HuH-7 (cell line): ENCODE measurements at regions not wholly inside any gene's neighbourhood (a gene's known extent, or its start where the extent isn't known, plus 50 kb on each side); places are given as distances from the start of the nearest gene placed in this dataset.
"Not testable (repeated sequence)": the region's sequence is repeated elsewhere in the genome, so short reads cannot be mapped to it uniquely, and the experiment has no call there.

Experiments used
- DNase-seq: peaks from one replicate; pipeline ENCODE4 v3.0.0; 2011; ENCODE audit warnings: low spot score

- DNase-seq, result no peak
Measured at GRCh38 chr18:38572554-38573111, 1007.0 kb upstream of the CELF4 start.

GRCh38 chr18:38571651-38572050, 1006.1 kb upstream of the CELF4 start:
- DNase-seq, result no peak

- DNase-seq, result no peak
Measured at GRCh38 chr18:38565513-38565912, 999.9 kb upstream of the CELF4 start.

GRCh38 chr18:38563396-38563980, 997.9 kb upstream of the CELF4 start:
- DNase-seq, result no peak

GRCh38 chr18:38557006-38557405, 991.4 kb upstream of the CELF4 start:
- no peak for DNase-seq

GRCh38 chr18:38552732-38553321, 987.2 kb upstream of the CELF4 start:
- DNase-seq, result no peak

GRCh38 chr18:38551881-38552280, 986.3 kb upstream of the CELF4 start:
- DNase-seq, result no peak

- DNase-seq, result peak; percentile 17
Measured at GRCh38 chr18:38545071-38545470, 979.5 kb upstream of the CELF4 start.

GRCh38 chr18:38539856-38540255, 974.3 kb upstream of the CELF4 start:
- DNase-seq, result no peak

- DNase-seq, result no peak
Measured at GRCh38 chr18:38539371-38539770, 973.8 kb upstream of the CELF4 start.

GRCh38 chr18:38534073-38534472, 968.5 kb upstream of the CELF4 start:
- DNase-seq, result no peak

GRCh38 chr18:38526922-38527321, 961.3 kb upstream of the CELF4 start:
- no peak for DNase-seq

- no peak for DNase-seq
Measured at GRCh38 chr18:38525039-38525438, 959.4 kb upstream of the CELF4 start.

GRCh38 chr18:38520786-38521185, 955.2 kb upstream of the CELF4 start:
- DNase-seq, result no peak

- DNase-seq, result no peak
Measured at GRCh38 chr18:38502539-38502938, 936.9 kb upstream of the CELF4 start.

GRCh38 chr18:38497266-38497665, 931.7 kb upstream of the CELF4 start:
- no peak for DNase-seq

- no peak for DNase-seq
Measured at GRCh38 chr18:38496222-38496793, 930.7 kb upstream of the CELF4 start.

- DNase-seq, result no peak
Measured at GRCh38 chr18:38494065-38494464, 928.5 kb upstream of the CELF4 start.

- no peak for DNase-seq
Measured at GRCh38 chr18:38491195-38491594, 925.6 kb upstream of the CELF4 start.

- not testable (repeated sequence) for DNase-seq
Measured at GRCh38 chr18:38489721-38490120, 924.1 kb upstream of the CELF4 start.

- no peak for DNase-seq
Measured at GRCh38 chr18:38487521-38487920, 921.9 kb upstream of the CELF4 start.

- no peak for DNase-seq
Measured at GRCh38 chr18:38483326-38483725, 917.7 kb upstream of the CELF4 start.

GRCh38 chr18:38481576-38481975, 916.0 kb upstream of the CELF4 start:
- DNase-seq, result no peak

- no peak for DNase-seq
Measured at GRCh38 chr18:38475686-38476085, 910.1 kb upstream of the CELF4 start.
